ENCODE measurements at regions not wholly inside any gene's neighbourhood (a gene's known extent, or its start where the extent isn't known, plus 50 kb on each side); places are given as distances from the start of the nearest gene placed in this dataset.
"Not testable (repeated sequence)": the region's sequence is repeated elsewhere in the genome, so short reads cannot be mapped to it uniquely, and the experiment has no call there.

GRCh38 chr17:63019138-63019873 lies 53.3 kb downstream of the TANC2 start:
- no peak overlapping the region for H3K4me3 Mint-ChIP-seq
- intact Hi-C loops (cut with micrococcal nuclease), result no loop called here
- no peak overlapping the region for H3K27ac Mint-ChIP-seq
- H3K36me3 Mint-ChIP-seq (ENCODE audit: low read depth), result no peaks in the 10 kb centered on the region
- H3K4me1 Mint-ChIP-seq (ENCODE audit: low read depth), result no peaks in the 10 kb centered on the region
- no peaks in the 10 kb centered on the region for H3K27me3 Mint-ChIP-seq (ENCODE audit: low read depth)
- H3K9me3 Mint-ChIP-seq, result no peaks in the 10 kb centered on the region
- DNase-seq, result no peak
- CTCF ChIA-PET, result no interaction called here

- Mint-ChIP-seq H3K27me3 (ENCODE audit: low read depth) (no peaks in the 10 kb centered on the region), H3K4me1 (ENCODE audit: low read depth) (no peaks in the 10 kb centered on the region), H3K4me3 (no peak overlapping the region), H3K9me3 (no peaks in the 10 kb centered on the region), H3K27ac (no peak overlapping the region), H3K36me3 (ENCODE audit: low read depth) (no peaks in the 10 kb centered on the region)
- no peak for DNase-seq
- CTCF ChIA-PET, result no interaction called here
- intact Hi-C loops (cut with micrococcal nuclease), result no loop called here
Measured at GRCh38 chr17:63022567-63022966, 56.5 kb downstream of the TANC2 start.

GRCh38 chr17:63023049-63023448 lies 57.0 kb downstream of the TANC2 start:
- CTCF ChIA-PET, result no interaction called here

GRCh38 chr17:63024201-63024600 lies 58.2 kb downstream of the TANC2 start:
- CTCF ChIA-PET, result no interaction called here
- DNase-seq, result no peak
- Mint-ChIP-seq H3K27ac (no peak overlapping the region), H3K36me3 (ENCODE audit: low read depth) (no peaks in the 10 kb centered on the region), H3K9me3 (no peaks in the 10 kb centered on the region), H3K4me3 (no peak overlapping the region), H3K4me1 (ENCODE audit: low read depth) (no peaks in the 10 kb centered on the region), H3K27me3 (ENCODE audit: low read depth) (no peaks in the 10 kb centered on the region)
- intact Hi-C loops (cut with micrococcal nuclease), result no loop called here

More at GRCh38 chr17:63023049-63023448, 57.0 kb downstream of the TANC2 start:
- no peaks in the 10 kb centered on the region for H3K9me3 Mint-ChIP-seq
- no peaks in the 10 kb centered on the region for H3K4me1 Mint-ChIP-seq (ENCODE audit: low read depth)
- H3K27ac Mint-ChIP-seq, result no peak overlapping the region
- intact Hi-C loops (cut with micrococcal nuclease), result no loop called here
- H3K4me3 Mint-ChIP-seq, result no peak overlapping the region
- no peak for DNase-seq
- H3K27me3 Mint-ChIP-seq (ENCODE audit: low read depth), result no peaks in the 10 kb centered on the region
- no peaks in the 10 kb centered on the region for H3K36me3 Mint-ChIP-seq (ENCODE audit: low read depth)

GRCh38 chr17:63024716-63025115 lies 58.7 kb downstream of the TANC2 start:
- Mint-ChIP-seq H3K36me3 (ENCODE audit: low read depth) (no peaks in the 10 kb centered on the region), H3K4me3 (no peak overlapping the region), H3K4me1 (ENCODE audit: low read depth) (no peaks in the 10 kb centered on the region), H3K9me3 (no peaks in the 10 kb centered on the region), H3K27ac (no peak overlapping the region), H3K27me3 (ENCODE audit: low read depth) (no peaks in the 10 kb centered on the region)
- intact Hi-C loops (cut with micrococcal nuclease), result no loop called here
- DNase-seq, result no peak
- CTCF ChIA-PET, result no interaction called here

- H3K27ac Mint-ChIP-seq; CTCF ChIA-PET; H3K4me3 Mint-ChIP-seq; H3K27me3 Mint-ChIP-seq (ENCODE audit: low read depth); H3K36me3 Mint-ChIP-seq (ENCODE audit: low read depth); DNase-seq; intact Hi-C loops (cut with micrococcal nuclease); H3K4me1 Mint-ChIP-seq (ENCODE audit: low read depth); H3K9me3 Mint-ChIP-seq: not testable (repeated sequence)
Measured at GRCh38 chr17:63025637-63026036, 59.6 kb downstream of the TANC2 start.

GRCh38 chr17:63029541-63029940 lies 63.5 kb downstream of the TANC2 start:
- intact Hi-C loops (cut with micrococcal nuclease), result no loop called here
- DNase-seq, result no peak
- H3K4me3 Mint-ChIP-seq, result no peak overlapping the region
- CTCF ChIA-PET, result no interaction called here
- peaks cover 2% of the 10 kb centered on the region for H3K36me3 Mint-ChIP-seq (ENCODE audit: low read depth)
- H3K27ac Mint-ChIP-seq, result no peak overlapping the region
- no peaks in the 10 kb centered on the region for H3K27me3 Mint-ChIP-seq (ENCODE audit: low read depth)
- H3K9me3 Mint-ChIP-seq, result no peaks in the 10 kb centered on the region
- no peaks in the 10 kb centered on the region for H3K4me1 Mint-ChIP-seq (ENCODE audit: low read depth)

GRCh38 chr17:63032142-63032541 lies 66.1 kb downstream of the TANC2 start:
- no peak overlapping the region for H3K27ac Mint-ChIP-seq
- no peaks in the 10 kb centered on the region for H3K27me3 Mint-ChIP-seq (ENCODE audit: low read depth)
- H3K9me3 Mint-ChIP-seq, result no peaks in the 10 kb centered on the region
- intact Hi-C loops (cut with micrococcal nuclease), result no loop called here
- H3K4me1 Mint-ChIP-seq (ENCODE audit: low read depth), result peaks cover 8% of the 10 kb centered on the region
- CTCF ChIA-PET, result interaction anchor here (0.5 kb wide), 1 partner anchor 29 kb away, joined by 6 read pairs; no protein-coding TSS in a partner anchor
- no peak overlapping the region for H3K4me3 Mint-ChIP-seq
- H3K36me3 Mint-ChIP-seq (ENCODE audit: low read depth), result peaks cover 2% of the 10 kb centered on the region
- no peak for DNase-seq

GRCh38 chr17:63033142-63033541 lies 67.1 kb downstream of the TANC2 start:
- intact Hi-C loops (cut with micrococcal nuclease), result no loop called here
- no peak overlapping the region for H3K4me3 Mint-ChIP-seq
- CTCF ChIA-PET, result interaction anchor here (0.6 kb wide), 1 partner anchor 1252 kb away, joined by 4 read pairs; no protein-coding TSS in a partner anchor
- H3K36me3 Mint-ChIP-seq (ENCODE audit: low read depth), result peaks cover 2% of the 10 kb centered on the region
- H3K9me3 Mint-ChIP-seq, result no peaks in the 10 kb centered on the region
- no peak for DNase-seq
- H3K27me3 Mint-ChIP-seq (ENCODE audit: low read depth), result peaks cover 2% of the 10 kb centered on the region
- peaks cover 8% of the 10 kb centered on the region for H3K4me1 Mint-ChIP-seq (ENCODE audit: low read depth)
- H3K27ac Mint-ChIP-seq, result no peak overlapping the region

GRCh38 chr17:63035271-63035670 lies 69.2 kb downstream of the TANC2 start:
- peaks cover 2% of the 10 kb centered on the region for H3K36me3 Mint-ChIP-seq (ENCODE audit: low read depth)
- peaks cover 19% of the 10 kb centered on the region for H3K4me1 Mint-ChIP-seq (ENCODE audit: low read depth)
- intact Hi-C loops (cut with micrococcal nuclease), result no loop called here
- peaks cover 2% of the 10 kb centered on the region for H3K27me3 Mint-ChIP-seq (ENCODE audit: low read depth)
- no peak overlapping the region for H3K27ac Mint-ChIP-seq
- no peaks in the 10 kb centered on the region for H3K9me3 Mint-ChIP-seq
- DNase-seq, result no peak
- no peak overlapping the region for H3K4me3 Mint-ChIP-seq
- CTCF ChIA-PET, result no interaction called here

- intact Hi-C loops (cut with micrococcal nuclease), result no loop called here
- peaks cover 22% of the 10 kb centered on the region for H3K4me1 Mint-ChIP-seq (ENCODE audit: low read depth)
- H3K27ac Mint-ChIP-seq, result no peak overlapping the region
- H3K9me3 Mint-ChIP-seq, result no peaks in the 10 kb centered on the region
- peaks cover 2% of the 10 kb centered on the region for H3K36me3 Mint-ChIP-seq (ENCODE audit: low read depth)
- CTCF ChIA-PET, result no interaction called here
- no peak overlapping the region for H3K4me3 Mint-ChIP-seq
- no peak for DNase-seq
- H3K27me3 Mint-ChIP-seq (ENCODE audit: low read depth), result peaks cover 2% of the 10 kb centered on the region
Measured at GRCh38 chr17:63035695-63036094, 69.7 kb downstream of the TANC2 start.

- H3K4me3 Mint-ChIP-seq, result peak overlapping the region; percentile 22
- H3K27me3 Mint-ChIP-seq (ENCODE audit: low read depth), result peaks cover 2% of the 10 kb centered on the region
- no peak overlapping the region for H3K27ac Mint-ChIP-seq
- H3K4me1 Mint-ChIP-seq (ENCODE audit: low read depth), result peaks cover 22% of the 10 kb centered on the region
- H3K9me3 Mint-ChIP-seq, result no peaks in the 10 kb centered on the region
- CTCF ChIA-PET, result no interaction called here
- intact Hi-C loops (cut with micrococcal nuclease), result no loop called here
- DNase-seq, result no peak
- H3K36me3 Mint-ChIP-seq (ENCODE audit: low read depth), result no peaks in the 10 kb centered on the region
Measured at GRCh38 chr17:63039342-63039741, 73.3 kb downstream of the TANC2 start.

- Mint-ChIP-seq H3K27me3 (ENCODE audit: low read depth) (peaks cover 2% of the 10 kb centered on the region), H3K4me3 (no peak overlapping the region), H3K9me3 (no peaks in the 10 kb centered on the region), H3K27ac (no peak overlapping the region), H3K4me1 (ENCODE audit: low read depth) (peaks cover 22% of the 10 kb centered on the region), H3K36me3 (ENCODE audit: low read depth) (no peaks in the 10 kb centered on the region)
- intact Hi-C loops (cut with micrococcal nuclease), result no loop called here
- no peak for DNase-seq
- CTCF ChIA-PET, result no interaction called here
Measured at GRCh38 chr17:63039899-63040602, 74.0 kb downstream of the TANC2 start.

Data from activated naive CD4-positive, alpha-beta T cell treated with anti-CD3 and anti-CD28 coated beads for 36 hours (primary cell).